Pons (tissue), 1 donor: ENCODE measurements at regions not wholly inside any gene's neighbourhood (a gene's known extent, or its start where the extent isn't known, plus 50 kb on each side); places are given as distances from the start of the nearest gene placed in this dataset.
"Not testable (repeated sequence)": the region's sequence is repeated elsewhere in the genome, so short reads cannot be mapped to it uniquely, and the experiment has no call there.

ENCODE experiments used
- DNase-seq: peaks from one replicate; pipeline ENCODE4 v3.0.0-alpha.2; 2016; ENCODE audit warnings: low spot score

DNA sequence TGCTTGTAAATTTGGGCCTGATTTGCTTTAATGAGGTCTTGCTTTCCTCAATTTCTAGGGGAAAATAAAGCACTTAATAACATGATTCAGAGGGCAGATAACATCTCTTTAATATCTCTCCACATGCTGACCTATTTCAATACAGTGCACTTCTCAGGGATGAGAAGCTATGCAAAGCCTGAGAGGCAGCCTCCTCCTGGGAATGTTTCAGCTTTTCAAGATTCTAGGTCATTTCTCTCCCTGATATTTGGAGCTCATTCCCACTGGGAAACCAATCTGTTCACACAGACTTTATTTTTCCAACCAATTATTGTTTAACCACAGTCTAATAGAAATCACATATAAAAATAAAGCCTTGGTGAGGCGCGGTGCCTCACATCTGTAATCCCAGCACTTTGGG, 67.0 kb upstream of the LSAMP start:
- DNase-seq, result peak; percentile 15

GRCh38 chr3:116512931-116513330, 67.6 kb upstream of the LSAMP start:
- no peak for DNase-seq

- DNase-seq, result no peak
These were observed 70.7 kb upstream of the LSAMP start for GRCh38 chr3:116515973-116516372.

- DNase-seq, result peak; percentile 13
These were observed 72.0 kb upstream of the LSAMP start for GRCh38 chr3:116517308-116517707.

GRCh38 chr3:116519101-116519500, 73.8 kb upstream of the LSAMP start:
- not testable (repeated sequence) for DNase-seq

DNA sequence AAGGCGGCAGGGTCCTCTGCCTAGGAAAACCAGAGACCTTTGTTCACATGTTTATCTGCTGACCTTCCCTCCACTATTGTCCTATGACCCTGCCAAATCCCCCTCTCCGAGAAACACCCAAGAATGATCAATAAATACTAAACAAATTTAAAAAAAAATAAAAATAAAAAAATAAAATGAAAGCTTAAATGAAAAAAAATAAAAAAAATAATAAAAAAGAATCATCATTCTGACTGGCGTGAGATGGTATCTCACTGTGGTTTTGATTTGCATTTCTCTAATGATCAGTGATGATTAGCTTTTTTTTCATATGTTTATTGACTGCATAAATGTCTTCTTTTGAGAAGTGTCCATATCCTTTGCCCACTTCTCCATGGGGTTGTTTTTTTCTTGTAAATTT, 74.5 kb upstream of the LSAMP start:
- not testable (repeated sequence) for DNase-seq

DNA sequence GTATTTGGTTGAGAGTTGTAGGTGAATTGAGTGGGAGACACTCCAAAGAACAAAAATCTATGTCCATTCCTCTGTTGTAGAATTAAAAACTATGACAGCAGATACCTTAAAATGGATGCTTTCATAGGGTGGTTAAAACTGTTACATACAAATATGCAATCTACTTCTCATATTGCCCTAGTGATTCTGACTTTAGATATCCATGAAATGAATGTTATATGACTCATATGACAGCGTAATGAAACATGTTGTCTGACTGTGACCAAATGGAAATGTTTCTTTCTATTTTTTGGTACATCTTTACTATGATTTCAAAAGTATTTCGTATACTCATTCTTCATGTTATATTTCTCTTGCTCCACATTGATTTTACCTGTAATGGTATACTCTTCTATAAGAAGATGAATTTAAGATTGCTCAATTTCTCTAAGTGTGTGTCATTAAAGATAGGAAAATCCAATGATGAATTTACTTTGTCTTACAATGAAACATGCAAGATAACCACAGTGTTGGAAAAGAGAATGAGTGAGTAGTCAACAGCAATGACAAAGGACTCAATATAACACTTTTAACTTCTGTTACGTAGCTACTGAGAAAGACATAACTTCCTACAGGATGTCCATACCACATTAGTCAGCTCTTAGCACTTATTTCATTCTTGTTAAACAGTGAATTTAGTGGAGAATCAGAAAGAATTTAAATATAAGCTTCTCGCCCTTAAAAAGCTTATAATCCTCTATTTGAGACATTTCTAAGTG, 79.3 kb upstream of the LSAMP start:
- no peak for DNase-seq

- DNase-seq, result no peak
These were observed 107.0 kb upstream of the LSAMP start for GRCh38 chr3:116552246-116552645.

DNA sequence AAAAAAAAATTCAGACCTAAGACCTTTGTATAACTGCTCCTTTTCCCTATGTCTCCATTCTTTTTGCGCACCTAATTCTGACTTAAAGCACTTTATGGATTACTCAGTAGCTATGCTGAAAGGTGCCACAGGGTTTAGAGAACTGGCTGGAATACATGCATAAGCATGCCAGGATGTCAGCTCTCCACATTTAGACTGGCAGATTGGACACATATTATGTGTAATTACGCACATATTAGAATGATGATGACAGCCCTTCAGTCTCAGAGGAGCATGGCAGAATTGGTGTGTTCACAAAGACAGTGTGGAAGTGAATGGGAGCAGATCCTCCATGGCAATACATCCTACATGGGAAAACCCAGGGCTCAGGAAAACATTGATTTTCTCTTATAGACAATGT, 108.1 kb upstream of the LSAMP start:
- no peak for DNase-seq

DNA sequence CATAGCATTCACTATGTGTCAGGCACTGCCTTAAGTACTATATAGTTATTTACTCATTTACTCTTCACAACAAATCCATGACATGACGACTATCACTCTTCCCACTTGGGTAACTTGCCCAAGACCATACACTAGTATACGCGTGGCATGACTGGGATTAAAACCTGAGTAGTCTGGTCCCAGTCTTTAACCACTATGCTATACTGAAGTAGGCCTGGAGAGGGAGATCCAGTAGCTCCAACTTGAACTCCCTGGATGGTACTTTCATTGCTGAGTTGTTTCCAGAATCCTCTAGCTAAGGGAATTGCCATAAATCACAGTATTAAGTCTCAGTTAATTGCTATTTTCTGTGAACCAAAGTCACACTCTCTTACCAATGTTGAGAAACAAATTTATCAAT, 116.2 kb upstream of the LSAMP start:
- no peak for DNase-seq

GRCh38 chr3:116563351-116563750, 118.1 kb upstream of the LSAMP start:
- DNase-seq, result no peak

GRCh38 chr3:116566478-116566960, 121.2 kb upstream of the LSAMP start:
- no peak for DNase-seq

GRCh38 chr3:116569611-116570010, 124.3 kb upstream of the LSAMP start:
- DNase-seq, result no peak

DNA sequence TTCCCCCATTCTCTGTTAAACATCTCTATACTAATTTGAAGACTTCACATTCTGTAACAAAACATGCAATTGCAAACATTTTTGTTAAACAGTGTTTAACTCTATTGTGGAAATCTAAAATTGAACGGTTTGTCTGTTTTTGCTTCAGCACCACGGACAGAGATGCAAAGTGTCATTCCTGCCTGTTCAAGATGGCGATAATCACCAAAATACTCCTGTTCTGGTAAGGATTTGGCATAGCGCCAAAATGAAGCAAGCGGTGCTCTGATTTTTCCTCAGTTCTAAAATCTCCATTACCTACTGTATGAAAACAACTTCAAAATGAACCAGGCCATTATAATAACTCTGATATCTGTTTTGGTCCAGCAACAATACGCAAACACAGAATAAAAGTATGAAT, 129.7 kb upstream of the TUSC7 start:
- DNase-seq, result no peak

DNA sequence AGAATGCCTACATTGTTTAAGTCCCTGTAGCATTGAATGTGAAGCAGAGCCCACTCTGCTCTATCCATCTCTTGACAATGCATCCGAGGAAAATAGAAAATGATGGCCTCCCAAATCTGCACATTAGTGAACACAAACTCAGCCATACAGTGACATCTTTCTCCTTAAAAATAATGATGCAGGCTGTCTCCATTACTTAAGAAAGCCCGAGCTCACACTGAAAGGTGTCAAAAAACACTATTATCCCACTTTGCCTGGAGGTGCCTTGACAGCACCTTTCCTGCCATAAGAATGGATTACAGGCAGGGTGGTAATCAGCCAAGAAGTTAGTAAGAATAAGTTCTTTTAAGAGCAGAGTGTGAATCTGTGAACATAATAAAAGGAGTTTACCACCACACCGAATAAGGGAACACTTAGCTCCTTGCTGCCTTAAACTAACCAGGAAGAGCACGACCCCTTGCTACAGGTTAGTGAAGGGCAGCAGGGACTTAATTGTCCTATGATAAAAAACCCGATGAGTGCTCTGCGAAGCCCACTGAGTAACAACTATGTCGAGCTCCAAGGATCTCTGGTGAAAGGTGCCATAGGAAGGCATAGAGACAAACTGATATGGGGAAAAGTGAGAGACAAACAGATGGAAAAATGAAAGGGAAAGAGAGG, 123.2 kb upstream of the TUSC7 start:
- no peak for DNase-seq

- DNase-seq, result no peak
These were observed 118.3 kb upstream of the TUSC7 start for GRCh38 chr3:116591236-116591635.

- no peak for DNase-seq
These were observed 108.4 kb upstream of the TUSC7 start for GRCh38 chr3:116601206-116601605.

GRCh38 chr3:116607205-116607604, 102.4 kb upstream of the TUSC7 start:
- peak; percentile 75 for DNase-seq

GRCh38 chr3:116610124-116610523, 99.5 kb upstream of the TUSC7 start:
- no peak for DNase-seq

- DNase-seq, result peak; percentile 42
These were observed 94.7 kb upstream of the TUSC7 start for GRCh38 chr3:116614795-116615362.

DNA sequence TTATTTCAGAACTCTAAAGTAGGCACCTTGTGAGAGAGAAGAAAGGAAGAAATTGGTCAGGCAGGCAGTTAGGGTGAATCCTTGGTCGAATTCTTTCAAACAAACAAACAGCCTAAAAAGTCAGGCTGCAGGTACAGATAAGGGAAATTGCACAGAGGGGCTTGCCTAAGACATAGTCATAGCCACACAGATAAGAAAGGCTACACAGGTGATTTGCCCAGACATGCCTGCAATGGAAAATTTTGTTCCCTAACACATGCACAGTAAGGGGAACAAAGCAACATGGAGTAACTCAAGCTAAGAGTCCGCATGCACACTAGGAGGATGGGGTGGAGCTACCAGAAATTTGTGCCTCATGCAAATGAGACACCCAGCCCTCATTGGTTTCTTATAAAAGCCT, 91.4 kb upstream of the TUSC7 start:
- DNase-seq, result no peak

DNA sequence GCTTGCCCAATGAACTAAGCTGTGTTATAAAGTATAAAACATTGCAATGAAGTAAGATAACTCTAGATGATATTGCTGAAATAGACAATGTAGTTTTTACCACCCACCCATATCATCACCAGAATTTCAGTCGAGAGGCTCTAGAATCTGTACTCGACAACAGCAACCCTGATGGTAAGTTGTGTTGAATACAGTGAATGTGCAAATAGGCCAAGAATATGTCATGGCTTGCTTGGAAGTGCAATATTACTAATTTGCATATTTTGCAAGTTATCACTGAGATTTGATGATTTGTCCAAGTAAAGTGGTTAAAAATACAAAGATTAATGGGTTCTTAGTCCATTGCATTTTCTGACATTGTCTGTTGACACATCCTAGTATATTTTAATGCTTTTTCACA, 90.6 kb upstream of the TUSC7 start:
- no peak for DNase-seq

GRCh38 chr3:116630494-116630893, 79.1 kb upstream of the TUSC7 start:
- DNase-seq, result no peak
